ENCODE measurements at regions not wholly inside any gene's neighbourhood (a gene's known extent, or its start where the extent isn't known, plus 50 kb on each side); places are given as distances from the start of the nearest gene placed in this dataset.
"Not testable (repeated sequence)": the region's sequence is repeated elsewhere in the genome, so short reads cannot be mapped to it uniquely, and the experiment has no call there.

DNA sequence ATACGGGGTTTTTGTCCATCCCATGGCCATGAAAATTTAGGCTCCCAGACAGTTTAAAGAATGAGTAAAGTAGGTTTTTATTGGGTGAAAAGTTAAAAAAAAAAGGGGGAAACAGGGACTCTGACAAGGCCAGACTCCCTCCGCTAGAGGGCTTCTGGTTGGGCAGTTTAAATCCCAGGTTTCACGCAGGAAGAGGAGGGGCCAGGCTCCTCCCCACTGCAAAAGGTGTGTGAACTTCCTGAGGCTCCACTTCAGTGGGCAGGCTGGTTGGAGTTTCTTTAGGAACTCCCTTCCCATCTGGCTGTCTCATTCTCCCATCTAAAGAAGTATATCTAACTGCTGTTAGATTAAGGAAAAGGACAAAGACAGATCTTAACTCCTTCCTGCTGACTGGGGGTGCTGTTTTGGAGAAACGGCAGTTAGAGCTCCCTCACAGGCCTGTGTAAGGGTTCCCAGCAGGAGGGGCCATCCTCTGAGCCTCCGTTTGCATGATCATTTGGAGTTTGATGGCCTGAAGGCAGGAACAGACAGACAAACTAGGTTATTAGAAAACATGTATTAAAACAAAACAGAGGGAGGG, 1160.7 kb downstream of the CNTNAP5 start:
- Mint-ChIP-seq H3K27me3 (ENCODE audit: low read depth) (no peaks in the 10 kb centered on the region), H3K9me3 (peaks cover 33% of the 10 kb centered on the region), H3K36me3 (ENCODE audit: low read depth) (no peaks in the 10 kb centered on the region), H3K4me1 (ENCODE audit: low read depth) (no peaks in the 10 kb centered on the region), H3K4me3 (no peak overlapping the region), H3K27ac (no peak overlapping the region)
- DNase-seq (ENCODE audit: low spot score): no peak

DNA sequence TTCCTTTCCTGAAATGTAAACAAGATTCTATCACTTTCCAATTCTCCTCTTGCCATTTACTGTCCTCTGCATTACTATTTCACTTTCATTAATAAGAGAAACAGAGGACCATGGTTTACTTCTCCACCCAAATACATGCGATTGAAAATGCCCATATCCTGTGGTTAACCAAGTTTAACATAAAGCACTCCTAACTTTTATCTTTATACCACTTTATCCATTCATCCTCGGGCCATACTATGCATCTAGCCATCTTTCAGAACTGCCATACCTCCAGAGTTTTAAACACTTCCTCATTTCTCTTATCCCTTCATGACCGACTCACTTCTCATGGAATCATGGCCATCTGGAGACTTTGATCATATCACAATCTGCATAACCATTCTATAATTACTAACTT, 1182.3 kb downstream of the CNTNAP5 start:
- no peaks in the 10 kb centered on the region for H3K27me3 Mint-ChIP-seq (ENCODE audit: low read depth)
- no peak for DNase-seq (ENCODE audit: low spot score)
- no peaks in the 10 kb centered on the region for H3K36me3 Mint-ChIP-seq (ENCODE audit: low read depth)
- H3K9me3 Mint-ChIP-seq: peaks cover 39% of the 10 kb centered on the region
- H3K4me1 Mint-ChIP-seq (ENCODE audit: low read depth): no peaks in the 10 kb centered on the region
- H3K27ac Mint-ChIP-seq: no peak overlapping the region
- no peak overlapping the region for H3K4me3 Mint-ChIP-seq

DNA sequence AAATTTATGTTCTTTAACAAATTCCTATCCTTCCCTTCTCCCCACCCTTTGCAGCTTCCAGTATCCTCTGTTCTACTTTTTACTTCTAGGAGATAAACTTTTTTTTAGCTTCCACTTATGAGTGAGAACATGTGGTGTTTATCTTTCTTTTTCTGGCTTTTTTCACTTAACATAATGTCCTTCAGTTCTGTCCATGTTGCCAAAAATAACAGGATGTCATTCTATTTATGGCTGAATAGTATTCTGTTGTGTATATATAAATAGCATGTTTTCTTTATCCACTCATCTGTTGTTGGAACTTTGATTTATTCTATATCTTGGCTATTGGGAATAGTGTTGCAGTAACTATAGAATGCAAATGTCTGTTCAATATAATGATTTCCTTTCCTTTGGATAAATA, 1191.2 kb downstream of the CNTNAP5 start:
- Mint-ChIP-seq H3K4me3 (no peak overlapping the region), H3K27ac (no peak overlapping the region), H3K27me3 (ENCODE audit: low read depth) (no peaks in the 10 kb centered on the region), H3K4me1 (ENCODE audit: low read depth) (no peaks in the 10 kb centered on the region), H3K9me3 (peaks cover 30% of the 10 kb centered on the region), H3K36me3 (ENCODE audit: low read depth) (no peaks in the 10 kb centered on the region)
- DNase-seq (ENCODE audit: low spot score): no peak

DNA sequence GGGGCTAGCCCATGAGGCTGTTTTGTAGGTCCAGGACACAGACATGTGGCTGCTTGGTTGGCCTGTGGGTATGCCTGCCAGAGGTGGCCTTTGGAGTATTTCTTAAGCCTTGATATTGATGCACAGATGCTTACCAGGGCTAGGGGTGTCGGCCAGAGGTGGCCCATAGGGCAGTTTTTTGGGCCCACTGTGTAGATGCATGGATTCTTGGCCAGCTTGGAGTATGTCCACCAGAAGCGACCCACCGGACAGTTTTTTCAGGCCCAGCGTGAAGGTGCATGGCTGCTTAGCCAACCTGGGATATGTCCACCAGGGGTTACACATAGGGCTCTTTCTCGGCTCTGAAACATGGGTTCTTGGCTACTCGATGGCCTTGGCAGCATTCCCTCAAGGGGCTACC, 1199.1 kb downstream of the CNTNAP5 start:
- no peaks in the 10 kb centered on the region for H3K4me1 Mint-ChIP-seq (ENCODE audit: low read depth)
- no peak overlapping the region for H3K4me3 Mint-ChIP-seq
- DNase-seq (ENCODE audit: low spot score): no peak
- H3K27me3 Mint-ChIP-seq (ENCODE audit: low read depth): no peaks in the 10 kb centered on the region
- no peak overlapping the region for H3K27ac Mint-ChIP-seq
- no peaks in the 10 kb centered on the region for H3K36me3 Mint-ChIP-seq (ENCODE audit: low read depth)
- peaks cover 51% of the 10 kb centered on the region for H3K9me3 Mint-ChIP-seq

DNA sequence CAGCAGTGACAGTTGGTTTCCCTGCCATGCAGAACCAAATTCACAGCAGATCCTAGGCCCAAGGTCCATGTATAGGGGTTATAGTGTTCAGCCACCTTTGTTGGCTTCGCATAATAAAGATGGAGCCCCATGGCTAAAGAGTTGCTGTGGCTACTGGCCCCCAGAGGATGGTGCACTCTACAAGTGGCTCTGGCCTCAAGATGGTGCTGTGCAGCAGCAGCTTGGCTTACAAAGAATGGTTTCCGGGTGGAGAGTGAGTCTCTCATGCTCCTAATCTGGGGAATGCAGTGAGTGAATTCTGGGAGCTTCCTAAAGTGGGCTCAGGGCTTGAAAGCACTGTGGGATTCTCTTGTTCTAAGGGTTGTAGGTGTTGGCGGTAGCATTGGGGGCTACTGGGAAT, 1199.7 kb downstream of the CNTNAP5 start:
- H3K4me1 Mint-ChIP-seq (ENCODE audit: low read depth): no peaks in the 10 kb centered on the region
- no peak overlapping the region for H3K4me3 Mint-ChIP-seq
- peaks cover 53% of the 10 kb centered on the region for H3K9me3 Mint-ChIP-seq
- H3K27ac Mint-ChIP-seq: no peak overlapping the region
- DNase-seq (ENCODE audit: low spot score): no peak
- no peaks in the 10 kb centered on the region for H3K36me3 Mint-ChIP-seq (ENCODE audit: low read depth)
- H3K27me3 Mint-ChIP-seq (ENCODE audit: low read depth): no peaks in the 10 kb centered on the region

DNA sequence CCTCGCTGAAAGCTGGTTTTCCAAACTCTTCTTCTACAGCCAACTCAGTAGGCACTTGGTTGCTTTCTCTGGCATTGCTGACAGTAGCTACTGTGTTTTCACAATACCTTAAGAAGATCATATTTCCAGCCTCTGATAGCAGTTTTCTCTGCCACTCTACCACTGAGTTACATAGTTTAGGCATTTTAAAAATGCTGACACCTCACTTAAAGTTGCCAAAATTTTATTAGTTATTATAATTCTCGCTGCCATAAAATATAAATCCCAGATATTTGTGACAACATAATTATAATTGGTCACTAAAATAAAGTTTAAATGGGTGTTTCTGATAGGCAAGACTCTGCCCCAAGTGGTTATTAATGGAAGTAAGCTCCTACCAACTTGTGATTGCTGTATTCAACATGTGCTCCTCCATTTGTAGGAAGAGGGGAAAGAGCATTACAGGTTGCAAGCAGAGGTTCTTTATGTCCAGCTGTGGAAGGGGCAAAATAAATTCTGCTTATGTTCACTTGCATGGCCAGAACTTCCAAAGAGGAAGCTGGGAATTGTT, 1202.8 kb downstream of the CNTNAP5 start:
- Mint-ChIP-seq H3K4me1 (ENCODE audit: low read depth) (no peaks in the 10 kb centered on the region), H3K27ac (no peak overlapping the region), H3K4me3 (no peak overlapping the region), H3K36me3 (ENCODE audit: low read depth) (no peaks in the 10 kb centered on the region), H3K27me3 (ENCODE audit: low read depth) (no peaks in the 10 kb centered on the region), H3K9me3 (peaks cover 36% of the 10 kb centered on the region)
- DNase-seq (ENCODE audit: low spot score): no peak

DNA sequence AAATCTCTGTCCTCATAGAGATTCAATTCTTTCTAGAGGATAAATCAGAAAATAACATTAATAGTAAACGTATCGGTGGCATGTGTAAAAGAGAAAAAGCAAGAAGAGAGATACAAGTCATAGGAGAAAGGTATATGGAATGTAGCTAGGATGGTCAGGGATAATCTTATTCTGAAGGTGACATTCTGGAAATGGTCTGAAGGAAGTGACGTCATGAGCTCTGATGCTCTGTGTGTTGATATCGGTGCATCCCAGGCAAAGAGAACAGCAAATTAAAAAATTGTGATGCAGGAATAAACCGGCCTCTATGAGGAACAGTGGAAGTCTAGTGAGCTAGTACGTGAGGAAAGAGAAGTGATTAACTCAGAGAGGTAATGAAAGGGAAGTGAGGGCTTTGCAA, 1215.8 kb downstream of the CNTNAP5 start:
- no peaks in the 10 kb centered on the region for H3K27me3 Mint-ChIP-seq (ENCODE audit: low read depth)
- no peaks in the 10 kb centered on the region for H3K36me3 Mint-ChIP-seq (ENCODE audit: low read depth)
- no peak overlapping the region for H3K4me3 Mint-ChIP-seq
- H3K27ac Mint-ChIP-seq: no peak overlapping the region
- peaks cover 36% of the 10 kb centered on the region for H3K9me3 Mint-ChIP-seq
- no peak for DNase-seq (ENCODE audit: low spot score)
- no peaks in the 10 kb centered on the region for H3K4me1 Mint-ChIP-seq (ENCODE audit: low read depth)

DNA sequence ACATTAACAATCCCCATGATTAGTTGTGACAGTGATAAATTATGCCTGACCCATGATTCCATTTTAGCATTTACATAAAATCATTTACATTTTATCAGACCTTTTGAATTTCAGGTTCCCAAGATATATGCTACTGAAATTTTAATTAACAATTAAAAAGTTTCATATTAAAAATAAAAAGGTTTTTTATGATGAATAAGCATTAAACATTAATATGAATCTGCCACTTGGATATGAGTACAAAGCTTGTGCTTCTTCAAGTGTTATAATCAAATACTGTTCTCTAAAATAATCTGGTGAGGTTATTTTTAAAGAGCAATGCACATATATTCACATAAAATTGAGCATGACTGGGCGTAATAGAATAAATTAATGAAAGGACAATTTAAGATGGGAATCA, 1218.0 kb downstream of the CNTNAP5 start:
- no peak for DNase-seq (ENCODE audit: low spot score)
- Mint-ChIP-seq H3K9me3 (peaks cover 39% of the 10 kb centered on the region), H3K27ac (no peak overlapping the region), H3K27me3 (ENCODE audit: low read depth) (no peaks in the 10 kb centered on the region), H3K4me3 (no peak overlapping the region), H3K4me1 (ENCODE audit: low read depth) (no peaks in the 10 kb centered on the region), H3K36me3 (ENCODE audit: low read depth) (no peaks in the 10 kb centered on the region)

DNA sequence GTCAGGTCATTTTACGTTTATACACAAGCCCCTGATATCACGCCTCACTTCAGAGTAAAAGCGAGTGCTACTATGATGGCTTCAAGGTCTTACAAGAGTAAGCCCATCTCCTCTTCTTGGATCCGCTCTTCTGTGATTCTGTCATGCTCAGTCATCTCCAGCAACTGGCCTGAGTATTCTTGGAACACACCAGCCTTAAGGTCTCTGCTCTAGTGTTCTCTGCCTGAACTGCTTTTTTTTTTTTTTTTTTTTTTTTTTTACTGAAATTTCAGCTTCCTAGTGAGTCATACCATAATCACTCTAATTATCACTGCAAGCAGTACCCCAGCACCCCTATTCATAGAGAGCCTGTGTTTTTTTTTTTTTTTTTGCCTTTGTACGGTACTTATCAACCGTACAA, 1228.9 kb downstream of the CNTNAP5 start:
- Mint-ChIP-seq H3K4me1 (ENCODE audit: low read depth) (no peaks in the 10 kb centered on the region), H3K9me3 (peaks cover 20% of the 10 kb centered on the region), H3K4me3 (no peak overlapping the region), H3K27me3 (ENCODE audit: low read depth) (no peaks in the 10 kb centered on the region), H3K27ac (no peak overlapping the region), H3K36me3 (ENCODE audit: low read depth) (no peaks in the 10 kb centered on the region)
- DNase-seq (ENCODE audit: low spot score): no peak

DNA sequence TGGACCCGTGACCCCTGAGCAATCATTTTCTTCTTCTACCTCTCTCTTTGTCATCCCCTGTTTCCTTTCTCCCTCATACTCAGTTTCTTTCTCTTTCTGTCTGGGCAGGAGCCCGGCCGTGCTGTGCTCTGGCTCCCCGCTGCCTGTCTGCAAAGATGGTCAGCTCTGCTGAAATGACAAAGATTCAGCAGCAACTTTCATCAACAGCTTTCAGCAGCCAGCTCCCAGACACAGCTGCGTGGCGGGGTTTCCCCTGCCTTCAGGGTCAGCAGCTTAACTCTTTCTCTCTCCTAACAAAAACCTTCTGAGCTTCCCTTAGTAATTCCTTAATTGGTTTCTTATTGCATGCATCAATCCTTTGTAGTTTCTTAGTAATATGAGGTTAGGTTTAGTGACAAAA, 1234.4 kb downstream of the CNTNAP5 start:
- Mint-ChIP-seq H3K9me3 (peaks cover 30% of the 10 kb centered on the region), H3K36me3 (ENCODE audit: low read depth) (no peaks in the 10 kb centered on the region), H3K4me1 (ENCODE audit: low read depth) (no peaks in the 10 kb centered on the region), H3K27ac (no peak overlapping the region), H3K4me3 (no peak overlapping the region), H3K27me3 (ENCODE audit: low read depth) (no peaks in the 10 kb centered on the region)
- DNase-seq (ENCODE audit: low spot score): no peak

DNA sequence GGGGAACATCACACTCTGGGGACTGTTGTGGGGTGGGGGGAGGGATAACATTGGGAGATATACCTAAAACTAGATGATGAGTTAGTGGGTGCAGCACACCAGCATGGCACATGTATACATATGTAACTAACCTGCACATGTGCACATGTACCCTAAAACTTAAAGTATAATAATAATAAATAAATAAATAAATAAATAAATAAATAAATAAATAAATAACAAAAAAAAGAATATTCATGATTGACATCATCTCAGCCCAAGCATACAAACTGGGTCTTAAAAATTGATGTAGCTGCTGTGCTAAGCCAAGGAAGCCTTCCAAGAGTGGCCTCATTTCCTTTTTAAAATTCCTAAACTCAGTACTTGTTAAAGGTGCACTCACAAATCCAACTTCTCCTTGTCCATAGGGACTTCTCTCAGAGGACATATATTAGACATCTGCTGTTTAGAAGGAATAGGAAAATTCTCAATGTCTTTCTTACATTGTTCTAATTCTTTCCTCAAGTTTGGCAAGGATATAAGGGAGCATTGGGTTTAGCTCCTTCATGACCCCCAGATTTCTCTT, 1235.4 kb downstream of the CNTNAP5 start:
- H3K27ac Mint-ChIP-seq; H3K36me3 Mint-ChIP-seq (ENCODE audit: low read depth); H3K4me3 Mint-ChIP-seq; H3K27me3 Mint-ChIP-seq (ENCODE audit: low read depth); DNase-seq (ENCODE audit: low spot score); H3K4me1 Mint-ChIP-seq (ENCODE audit: low read depth): not testable (repeated sequence)
- peaks cover 30% of the 10 kb centered on the region for H3K9me3 Mint-ChIP-seq

DNA sequence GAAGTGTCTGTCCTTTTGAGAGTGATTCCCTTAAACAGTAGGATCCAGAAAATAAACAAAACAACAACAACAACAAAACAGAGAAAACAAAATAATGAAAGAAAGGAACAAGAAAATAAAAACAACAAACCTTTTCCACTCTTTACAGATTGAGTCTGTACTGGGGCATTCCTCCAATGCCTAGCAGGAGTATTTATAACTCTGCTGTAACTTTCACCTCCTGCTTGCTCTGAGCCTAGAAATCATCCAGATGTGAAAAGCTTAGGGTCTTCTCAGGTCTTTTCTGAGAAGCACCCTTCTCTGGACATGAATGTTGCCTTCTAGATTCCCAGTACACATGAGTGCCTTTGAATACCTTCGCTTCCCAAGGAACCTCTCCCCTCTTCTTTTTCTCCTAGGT, 1239.4 kb downstream of the CNTNAP5 start:
- H3K9me3 Mint-ChIP-seq: peaks cover 26% of the 10 kb centered on the region
- H3K4me1 Mint-ChIP-seq (ENCODE audit: low read depth): no peaks in the 10 kb centered on the region
- H3K27ac Mint-ChIP-seq: no peak overlapping the region
- no peak overlapping the region for H3K4me3 Mint-ChIP-seq
- no peaks in the 10 kb centered on the region for H3K36me3 Mint-ChIP-seq (ENCODE audit: low read depth)
- DNase-seq (ENCODE audit: low spot score): no peak
- H3K27me3 Mint-ChIP-seq (ENCODE audit: low read depth): no peaks in the 10 kb centered on the region

DNA sequence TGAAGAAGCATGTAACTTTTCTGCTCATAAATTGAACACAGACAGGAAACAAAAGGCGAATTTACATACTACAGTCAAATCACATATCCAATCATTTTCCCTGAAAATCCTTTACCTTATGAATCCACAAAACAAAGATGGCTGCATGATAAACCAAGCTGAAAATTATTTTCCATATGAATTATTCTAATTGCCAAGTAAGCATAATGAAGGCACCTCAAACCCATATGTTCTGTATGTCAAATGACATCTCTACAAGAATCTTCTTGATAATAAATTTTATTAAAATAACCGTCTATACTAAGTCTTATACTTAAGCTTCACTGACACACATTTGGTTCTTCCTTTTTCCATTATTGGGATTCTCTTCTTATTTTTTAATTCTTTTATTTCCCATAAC, 1242.6 kb downstream of the CNTNAP5 start:
- DNase-seq (ENCODE audit: low spot score): no peak
- Mint-ChIP-seq H3K27ac (no peak overlapping the region), H3K27me3 (ENCODE audit: low read depth) (no peaks in the 10 kb centered on the region)

DNA sequence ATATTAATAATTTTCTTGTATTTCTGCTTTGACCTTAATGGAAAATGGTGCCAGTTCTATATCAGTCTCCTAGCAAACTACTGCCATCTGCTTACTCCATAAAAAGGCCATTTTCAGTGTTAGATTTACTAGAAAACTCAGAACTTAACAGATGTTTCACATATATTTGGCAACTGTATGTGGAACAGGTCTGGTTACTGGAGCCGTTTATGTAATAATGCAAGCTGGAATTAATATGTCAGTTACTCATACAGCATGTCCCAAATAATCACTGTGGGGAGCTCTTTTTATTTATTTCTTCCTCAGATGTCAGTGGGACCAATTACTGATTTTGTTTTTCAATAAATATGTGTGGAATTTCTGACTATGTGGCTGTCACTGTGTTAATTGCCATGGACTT, 1247.6 kb downstream of the CNTNAP5 start:
- no peak for DNase-seq (ENCODE audit: low spot score)
- Mint-ChIP-seq H3K4me1 (ENCODE audit: low read depth) (no peaks in the 10 kb centered on the region), H3K9me3 (peaks cover 19% of the 10 kb centered on the region), H3K27ac (no peak overlapping the region), H3K4me3 (no peak overlapping the region), H3K27me3 (ENCODE audit: low read depth) (no peaks in the 10 kb centered on the region), H3K36me3 (ENCODE audit: low read depth) (no peaks in the 10 kb centered on the region)

More for the DNA sequence above, 1242.6 kb downstream of the CNTNAP5 start:
- peaks cover 9% of the 10 kb centered on the region for H3K9me3 Mint-ChIP-seq
- no peak overlapping the region for H3K4me3 Mint-ChIP-seq
- H3K4me1 Mint-ChIP-seq (ENCODE audit: low read depth): no peaks in the 10 kb centered on the region
- no peaks in the 10 kb centered on the region for H3K36me3 Mint-ChIP-seq (ENCODE audit: low read depth)

DNA sequence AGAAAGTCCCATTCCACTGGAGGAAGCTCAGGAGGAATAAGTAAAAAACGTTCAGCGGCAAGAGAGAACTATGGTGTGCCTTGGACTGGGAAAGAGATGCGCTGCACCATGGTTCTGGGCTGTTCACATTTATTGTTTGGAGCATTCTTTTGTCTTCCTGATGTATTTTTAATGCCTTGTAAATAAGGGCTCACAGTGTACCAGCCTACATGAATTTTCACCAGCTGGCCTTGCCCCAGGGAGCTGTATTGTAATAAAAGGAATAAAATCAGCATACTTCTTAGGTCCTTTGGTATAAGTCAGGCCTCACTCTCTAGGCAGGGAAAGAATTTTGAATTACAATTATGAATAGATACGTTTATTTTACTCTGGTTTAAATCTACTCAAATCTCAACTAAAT, 1249.6 kb downstream of the CNTNAP5 start:
- Mint-ChIP-seq H3K27ac (no peak overlapping the region), H3K4me1 (ENCODE audit: low read depth) (no peaks in the 10 kb centered on the region), H3K4me3 (no peak overlapping the region), H3K27me3 (ENCODE audit: low read depth) (no peaks in the 10 kb centered on the region), H3K9me3 (peaks cover 21% of the 10 kb centered on the region), H3K36me3 (ENCODE audit: low read depth) (no peaks in the 10 kb centered on the region)
- no peak for DNase-seq (ENCODE audit: low spot score)

Measured in T-helper 2 cell treated with Interferon-gamma antibody and Interleukin-4, amounts not matched to agents 5 μg/mL and 100 μg/mL, for 36 hours (primary cell).